ENCODE measurements at regions not wholly inside any gene's neighbourhood (a gene's known extent, or its start where the extent isn't known, plus 50 kb on each side); places are given as distances from the start of the nearest gene placed in this dataset.

GRCh38 chr3:5638550-5638949 is 451.0 kb downstream of the EDEM1 start:
- TF ChIP-seq CTCF (IDR thresholded peaks at IDR 0.05) = no peak
- no peak for TF ChIP-seq POLR2A (IDR thresholded peaks at IDR 0.05)
